ENCODE measurements at regions not wholly inside any gene's neighbourhood (a gene's known extent, or its start where the extent isn't known, plus 50 kb on each side); places are given as distances from the start of the nearest gene placed in this dataset.
A peak's percentile ranks its signal among the peaks of the same experiment; 100 is the strongest.
"Not testable (repeated sequence)": the region's sequence is repeated elsewhere in the genome, so short reads cannot be mapped to it uniquely, and the experiment has no call there.

DNA sequence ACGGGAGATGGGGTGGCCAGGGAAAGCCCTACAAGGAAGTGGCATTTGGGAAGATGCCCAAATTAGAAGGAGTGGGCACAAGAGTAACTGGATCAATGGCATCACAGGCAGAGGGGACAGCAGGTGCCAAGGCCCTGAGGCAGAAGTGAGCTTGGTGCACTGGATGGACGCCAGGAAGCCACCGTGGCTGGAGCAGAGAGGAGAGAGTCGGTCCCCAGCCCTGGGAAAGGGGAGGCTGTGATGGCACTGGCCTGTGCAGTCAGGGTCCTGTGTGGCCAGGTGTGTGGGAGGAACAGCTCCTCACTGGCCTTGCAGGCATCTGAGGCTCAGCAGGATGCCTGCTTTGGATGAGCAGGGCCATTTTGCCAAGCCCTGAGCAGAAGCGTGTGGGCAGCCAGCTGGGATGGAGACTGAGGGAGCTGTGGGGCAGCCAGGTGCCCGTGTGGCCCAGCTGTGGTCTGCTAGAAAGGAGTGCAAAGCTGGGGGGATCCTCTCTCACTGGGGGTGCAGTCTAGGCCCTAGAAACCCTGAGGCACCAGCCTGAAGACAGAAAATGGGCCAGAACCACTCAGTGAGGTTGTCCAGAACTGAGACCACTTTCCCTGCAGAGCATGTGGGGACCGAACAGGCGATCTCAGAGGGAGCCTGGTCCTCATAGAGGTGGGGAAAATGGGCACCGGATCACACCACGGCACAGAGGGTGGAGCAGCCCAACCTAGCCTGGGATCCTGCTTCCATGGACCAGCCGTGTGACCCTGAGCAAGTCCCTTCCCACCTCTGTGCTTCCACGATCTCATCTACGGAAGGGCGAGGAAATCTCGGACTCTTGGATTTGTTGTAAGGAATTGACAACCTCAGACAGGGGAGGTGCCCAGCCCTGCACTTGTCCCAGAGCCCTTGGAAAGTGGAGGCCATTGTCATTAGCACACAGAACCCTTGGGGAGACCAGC, 78.6 kb upstream of the RTL6 start:
- Mint-ChIP-seq H3K4me1 (peaks cover 0 to 2% of the 10 kb centered on the region in 2 donors), H3K27ac (no peak overlapping the region), H3K4me3 (no peak overlapping the region), H3K27me3 (peaks cover 30 to 44% of the 10 kb centered on the region in 2 donors), H3K36me3 (no peaks in the 10 kb centered on the region), H3K9me3 (no peaks in the 10 kb centered on the region)
- DNase-seq (no peak), ATAC-seq (replicated peaks) (peak in 1 of 2 donors; percentile 18)

DNA sequence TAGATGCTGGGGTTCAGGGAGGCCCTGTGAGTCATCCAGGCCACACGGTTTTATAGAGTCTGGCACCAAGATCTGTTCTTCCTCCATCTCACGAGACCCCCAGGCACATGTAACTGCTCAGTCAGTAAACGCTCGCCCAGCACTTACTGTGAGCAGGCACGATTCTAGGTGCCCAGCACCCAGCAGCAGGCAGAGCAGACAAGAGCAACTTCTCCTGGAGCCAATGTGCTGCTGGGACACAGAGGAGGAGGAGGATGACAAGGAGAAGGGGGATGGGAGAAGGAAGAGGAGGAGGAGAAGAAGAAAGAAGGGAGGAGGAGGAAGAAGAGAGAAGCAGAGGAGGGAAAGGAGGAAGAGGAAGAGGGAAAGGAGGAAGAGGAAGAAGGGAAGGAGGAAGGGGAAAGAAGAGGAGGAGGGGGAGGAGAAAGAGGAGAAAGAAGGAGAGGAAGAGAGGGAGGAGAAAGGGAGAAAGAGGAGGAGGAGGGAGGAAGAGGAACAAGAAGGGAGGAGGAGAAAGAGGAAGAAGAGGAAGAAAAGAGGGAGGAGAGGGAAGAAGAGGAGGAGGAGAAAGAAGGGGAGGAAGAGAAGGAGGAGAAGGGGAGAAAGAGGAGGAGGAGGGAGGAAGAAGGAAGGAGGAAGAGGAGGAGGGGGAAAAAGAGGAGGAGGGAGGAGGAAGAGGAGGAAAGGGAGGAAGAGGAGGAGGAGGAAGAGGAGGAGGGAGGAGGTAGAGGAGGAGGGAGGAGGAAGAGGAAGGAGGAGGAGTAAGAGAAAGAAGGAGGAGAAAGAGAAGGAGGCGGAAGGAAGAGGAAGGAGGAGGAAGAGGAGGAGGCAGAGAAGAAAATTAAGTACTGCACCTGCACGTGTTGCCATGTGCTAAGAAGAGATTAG, 77.6 kb upstream of the RTL6 start:
- peaks cover 0 to 2% of the 10 kb centered on the region in 2 donors for H3K4me1 Mint-ChIP-seq
- ATAC-seq (replicated peaks) (no peak), DNase-seq (no peak)
- H3K36me3 Mint-ChIP-seq = no peaks in the 10 kb centered on the region
- no peak overlapping the region for H3K27ac Mint-ChIP-seq
- no peaks in the 10 kb centered on the region for H3K9me3 Mint-ChIP-seq
- H3K4me3 Mint-ChIP-seq = no peak overlapping the region
- peaks cover 32 to 53% of the 10 kb centered on the region in 2 donors for H3K27me3 Mint-ChIP-seq

DNA sequence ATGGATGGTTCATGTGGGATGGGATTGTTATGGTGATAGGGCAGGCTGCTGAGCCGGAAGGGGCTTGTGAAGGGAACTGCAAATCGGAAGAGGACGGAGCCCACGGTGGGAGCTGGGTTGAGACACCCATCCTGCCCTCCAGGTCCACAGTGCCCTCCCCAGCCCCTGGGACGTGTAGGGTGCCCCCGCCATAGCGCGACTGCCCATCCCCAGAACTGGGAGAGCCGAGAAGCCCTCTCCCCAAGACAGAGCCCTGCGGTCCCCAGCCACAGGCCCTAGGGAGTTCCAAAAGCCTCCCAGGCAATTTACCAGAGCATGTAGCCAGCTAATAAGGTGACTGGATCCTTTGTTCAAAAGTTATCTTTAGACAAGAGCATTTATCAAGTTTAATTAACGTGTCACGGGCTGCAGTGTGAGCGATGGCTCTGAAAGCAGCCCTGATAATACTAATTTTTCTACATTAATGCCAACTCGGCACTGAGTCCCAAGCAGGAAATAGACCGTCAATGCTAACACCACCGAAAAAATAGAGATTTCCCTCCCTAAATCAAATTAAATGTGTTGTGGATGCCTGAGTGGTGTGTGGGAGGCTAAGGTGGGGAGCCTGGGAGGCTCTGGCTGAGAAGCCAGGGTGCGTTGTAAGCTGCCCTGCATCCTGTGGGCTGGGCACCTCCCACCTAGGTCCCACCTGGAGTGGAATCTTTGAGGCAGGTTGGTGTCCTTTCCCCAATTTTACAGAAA, 76.8 kb upstream of the RTL6 start:
- Mint-ChIP-seq H3K27me3 (peaks cover 40 to 62% of the 10 kb centered on the region in 2 donors), H3K36me3 (no peaks in the 10 kb centered on the region), H3K9me3 (no peaks in the 10 kb centered on the region), H3K4me1 (peaks cover 0 to 2% of the 10 kb centered on the region in 2 donors), H3K27ac (no peak overlapping the region), H3K4me3 (no peak overlapping the region)
- DNase-seq = no peak
- ATAC-seq (replicated peaks) = no peak

DNA sequence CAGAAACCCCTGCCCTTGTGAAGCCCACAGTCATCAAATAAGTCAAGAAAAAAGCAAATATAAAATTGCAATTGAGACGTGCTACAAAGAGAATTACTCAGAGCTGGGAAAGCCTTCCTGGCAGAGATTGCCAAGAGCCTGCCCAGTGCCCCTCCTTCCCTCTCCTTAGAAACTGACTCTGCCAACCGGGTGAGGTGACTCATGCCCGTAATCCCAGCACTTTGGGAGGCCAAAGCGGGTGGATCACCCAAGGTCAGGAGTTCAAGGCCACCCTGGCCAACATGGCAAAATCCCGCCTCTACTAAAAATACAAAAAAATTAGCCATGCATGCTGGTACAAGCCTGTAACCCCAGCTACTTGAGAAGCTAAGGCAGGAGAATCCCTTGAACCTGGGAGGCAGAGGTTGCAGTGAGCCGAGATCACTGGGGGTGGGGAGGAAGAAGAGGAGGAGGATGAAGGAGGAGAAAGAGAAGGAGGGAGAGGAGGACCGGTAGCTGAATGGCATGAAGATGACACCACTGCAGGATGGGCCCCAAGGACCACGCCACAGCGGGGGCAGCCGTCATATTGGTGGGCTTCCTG, 76.1 kb upstream of the RTL6 start:
- no peak for ATAC-seq (replicated peaks)
- DNase-seq = no peak
- H3K4me1 Mint-ChIP-seq = peaks cover 0 to 2% of the 10 kb centered on the region in 2 donors
- H3K9me3 Mint-ChIP-seq = no peaks in the 10 kb centered on the region
- peaks cover 42 to 61% of the 10 kb centered on the region in 2 donors for H3K27me3 Mint-ChIP-seq
- H3K27ac Mint-ChIP-seq = no peak overlapping the region
- no peak overlapping the region for H3K4me3 Mint-ChIP-seq
- H3K36me3 Mint-ChIP-seq = no peaks in the 10 kb centered on the region

DNA sequence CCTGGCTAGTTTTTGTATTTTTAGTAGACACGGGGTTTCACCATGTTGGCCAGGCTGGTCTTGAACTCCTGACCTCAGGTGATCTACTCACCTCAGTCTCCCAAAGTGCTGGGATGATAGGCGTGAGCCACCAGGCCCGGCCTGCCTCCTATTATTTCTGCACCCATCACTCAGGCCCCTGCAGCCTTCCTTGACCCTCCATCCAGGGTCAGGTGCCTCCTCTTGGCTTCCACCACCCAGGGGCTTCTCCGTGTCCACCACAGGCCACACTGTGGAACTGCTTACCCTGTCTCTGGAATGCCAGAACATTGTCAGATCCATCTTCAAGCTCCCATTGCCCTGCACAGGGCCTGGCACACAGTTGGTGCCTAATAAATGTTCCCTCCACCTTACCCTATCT, 75.4 kb upstream of the RTL6 start:
- peaks cover 0 to 2% of the 10 kb centered on the region in 2 donors for H3K4me1 Mint-ChIP-seq
- peaks cover 38 to 55% of the 10 kb centered on the region in 2 donors for H3K27me3 Mint-ChIP-seq
- DNase-seq (no peak), ATAC-seq (replicated peaks) (no peak)
- H3K27ac Mint-ChIP-seq = no peak overlapping the region
- no peaks in the 10 kb centered on the region for H3K36me3 Mint-ChIP-seq
- no peaks in the 10 kb centered on the region for H3K9me3 Mint-ChIP-seq
- no peak overlapping the region for H3K4me3 Mint-ChIP-seq

DNA sequence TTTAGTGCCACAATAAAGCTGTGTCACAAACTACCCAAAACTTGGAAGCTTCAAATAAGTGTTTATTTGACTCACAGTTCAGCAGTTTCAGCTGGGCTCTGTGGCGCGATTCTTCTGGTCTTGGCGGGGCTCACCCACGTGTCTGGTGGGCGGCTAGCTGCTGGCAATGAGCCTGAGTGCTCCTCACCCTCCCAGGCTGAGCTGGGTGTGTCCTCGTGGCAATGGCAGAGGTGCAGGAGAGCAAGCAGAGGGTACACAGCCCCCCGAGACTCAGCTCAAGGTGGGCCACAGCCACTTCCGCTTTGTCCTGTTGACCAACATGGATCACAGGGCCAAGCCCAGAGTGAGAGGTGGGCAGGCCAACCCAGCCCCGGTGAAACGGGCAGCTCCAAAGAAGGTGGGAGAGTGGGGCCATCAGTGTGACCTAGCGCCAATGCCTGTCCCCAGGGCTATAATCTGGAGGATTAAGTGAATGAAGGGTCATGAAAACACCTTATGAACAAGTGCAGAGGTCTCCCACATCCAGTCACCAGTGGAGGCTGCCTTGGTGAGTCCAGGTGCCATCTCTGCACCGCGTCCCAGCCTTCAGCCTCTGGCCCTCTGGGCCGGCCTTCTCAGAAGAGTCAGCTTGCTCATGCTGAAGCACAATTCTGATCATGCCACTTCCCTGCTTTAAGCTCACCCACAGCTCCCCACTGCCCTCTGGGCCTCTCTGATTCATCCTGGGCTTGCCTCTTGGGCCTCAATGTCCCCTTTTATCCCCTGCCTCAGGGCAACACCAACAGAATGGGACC, 74.6 kb upstream of the RTL6 start:
- Mint-ChIP-seq H3K9me3 (no peaks in the 10 kb centered on the region), H3K4me3 (no peak overlapping the region), H3K27me3 (peaks cover 43 to 58% of the 10 kb centered on the region in 2 donors), H3K36me3 (no peaks in the 10 kb centered on the region), H3K27ac (no peak overlapping the region), H3K4me1 (peaks cover 0 to 2% of the 10 kb centered on the region in 2 donors)
- ATAC-seq (replicated peaks) = no peak
- DNase-seq = no peak

DNA sequence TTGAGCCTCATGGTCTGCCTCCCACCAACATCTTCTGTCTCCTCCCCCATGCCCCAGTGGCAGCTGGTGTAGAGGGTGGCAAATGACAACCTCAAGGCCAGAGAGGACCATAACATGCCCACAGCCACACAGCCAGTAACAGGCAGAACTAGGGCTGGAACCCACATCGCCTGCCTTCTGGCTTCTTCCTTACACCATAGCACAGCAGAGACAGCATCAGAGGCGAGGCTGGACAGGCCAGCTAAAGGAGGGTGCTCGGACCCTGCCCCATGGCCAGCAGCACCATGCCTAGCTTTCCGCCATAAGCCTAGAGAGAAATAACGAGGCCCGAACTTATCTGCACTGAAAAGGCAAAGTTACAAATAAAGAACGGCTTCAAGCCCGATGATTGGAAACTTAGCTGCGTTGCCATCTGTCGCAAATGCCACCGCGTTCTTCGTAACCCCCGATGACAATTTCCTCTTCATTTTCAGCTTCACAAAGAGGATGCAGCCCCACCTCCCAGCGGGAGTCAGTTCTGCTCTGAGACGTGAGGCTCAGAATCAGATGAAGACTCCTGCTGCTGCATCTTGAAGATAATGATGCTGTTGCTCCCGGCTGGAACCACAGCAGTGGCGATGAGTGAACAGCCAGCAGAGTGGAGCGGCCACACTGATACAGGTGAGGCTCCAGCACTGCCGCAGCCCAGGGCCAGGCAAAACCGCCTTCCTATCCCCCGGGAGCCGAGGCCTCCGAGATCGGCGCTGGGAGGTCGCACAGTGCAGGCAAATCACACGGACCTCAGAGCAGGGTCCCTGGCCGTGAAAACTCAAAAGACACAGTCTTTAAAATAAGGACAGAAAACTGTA, 73.8 kb upstream of the RTL6 start:
- DNase-seq (no peak), ATAC-seq (replicated peaks) (no peak)
- H3K9me3 Mint-ChIP-seq = no peaks in the 10 kb centered on the region
- peaks cover 47 to 52% of the 10 kb centered on the region in 2 donors for H3K27me3 Mint-ChIP-seq
- H3K4me1 Mint-ChIP-seq = peaks cover 0 to 2% of the 10 kb centered on the region in 2 donors
- no peak overlapping the region for H3K27ac Mint-ChIP-seq
- no peaks in the 10 kb centered on the region for H3K36me3 Mint-ChIP-seq
- H3K4me3 Mint-ChIP-seq = no peak overlapping the region

DNA sequence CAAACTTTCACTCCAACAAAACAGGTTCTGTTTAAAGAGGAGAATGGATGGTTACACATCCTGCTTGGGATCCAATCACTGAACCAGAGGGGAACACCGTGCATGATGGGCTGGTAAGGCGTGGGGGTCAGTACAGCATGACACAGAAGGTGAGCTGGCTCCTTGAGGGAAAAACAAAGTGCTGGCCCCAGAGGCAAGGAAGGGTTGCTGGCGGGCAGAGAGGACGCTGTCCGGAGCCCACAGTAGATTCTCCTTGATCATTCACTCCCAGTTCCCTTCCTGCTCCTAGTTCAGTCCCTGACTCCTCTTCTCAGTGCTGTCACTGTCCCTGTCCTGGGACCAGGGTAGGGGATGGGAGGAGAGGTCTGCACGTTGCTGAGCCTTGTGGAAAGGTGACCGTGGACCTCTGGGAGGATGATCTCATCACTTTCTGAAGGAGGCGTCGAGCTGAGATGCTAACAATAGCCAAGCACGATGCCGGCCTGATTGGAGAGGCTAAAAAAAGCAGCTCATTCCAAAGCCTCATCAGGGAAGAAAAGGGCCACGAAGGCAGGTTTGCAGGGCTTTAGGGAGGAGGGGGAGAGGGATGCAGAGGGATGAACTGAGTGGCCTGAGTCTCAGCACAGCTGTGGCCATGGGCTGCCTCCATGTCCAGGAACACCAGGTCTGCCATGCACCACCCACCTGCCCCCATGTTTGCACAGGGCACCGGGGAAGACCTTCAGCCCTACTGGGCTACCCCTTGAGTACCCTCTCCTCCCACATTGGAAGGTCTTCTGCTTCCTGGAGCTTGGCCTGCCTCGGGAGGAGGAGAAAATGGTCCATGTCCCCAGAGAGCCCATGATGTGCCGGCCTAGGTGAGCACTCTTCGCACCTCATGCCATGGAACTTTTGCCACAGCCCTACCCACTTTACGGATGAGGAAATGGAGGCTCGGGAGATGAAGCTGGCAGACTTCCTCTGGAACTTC, 72.7 kb upstream of the RTL6 start:
- Mint-ChIP-seq H3K27me3 (peaks cover 41 to 43% of the 10 kb centered on the region in 2 donors), H3K4me3 (no peak overlapping the region), H3K9me3 (no peaks in the 10 kb centered on the region), H3K27ac (no peak overlapping the region), H3K36me3 (no peaks in the 10 kb centered on the region), H3K4me1 (no peaks in the 10 kb centered on the region)
- no peak for ATAC-seq (replicated peaks)
- DNase-seq = no peak

DNA sequence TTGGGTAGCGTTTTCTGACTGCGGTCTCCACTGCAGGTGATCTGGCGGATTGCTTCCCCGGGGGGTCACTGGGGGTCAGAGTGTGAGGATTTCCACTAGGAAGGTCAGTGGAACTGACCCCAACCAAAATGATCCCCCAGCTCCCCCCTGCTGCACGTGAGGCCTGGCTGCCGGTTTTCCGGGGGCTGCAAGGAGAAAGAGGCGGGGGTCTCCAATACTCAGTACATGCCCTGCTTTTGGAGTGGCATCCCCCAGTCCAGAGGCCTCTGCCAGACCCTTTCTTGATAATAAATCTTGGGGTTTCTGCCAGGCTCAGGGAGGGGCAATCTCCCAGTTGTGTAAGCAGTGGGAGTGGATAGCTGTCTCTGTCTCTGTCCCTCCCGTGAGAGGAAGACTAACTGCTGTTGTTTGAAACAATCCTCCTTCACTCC, 71.5 kb upstream of the RTL6 start:
- H3K27ac Mint-ChIP-seq = no peak overlapping the region
- peaks cover 32 to 34% of the 10 kb centered on the region in 2 donors for H3K27me3 Mint-ChIP-seq
- DNase-seq = no peak
- no peak for ATAC-seq (replicated peaks)
- no peaks in the 10 kb centered on the region for H3K4me1 Mint-ChIP-seq
- peaks cover under 1 to 2% of the 10 kb centered on the region in 2 donors for H3K9me3 Mint-ChIP-seq
- H3K36me3 Mint-ChIP-seq = peaks cover 0 to under 1% of the 10 kb centered on the region in 2 donors
- H3K4me3 Mint-ChIP-seq = no peak overlapping the region

DNA sequence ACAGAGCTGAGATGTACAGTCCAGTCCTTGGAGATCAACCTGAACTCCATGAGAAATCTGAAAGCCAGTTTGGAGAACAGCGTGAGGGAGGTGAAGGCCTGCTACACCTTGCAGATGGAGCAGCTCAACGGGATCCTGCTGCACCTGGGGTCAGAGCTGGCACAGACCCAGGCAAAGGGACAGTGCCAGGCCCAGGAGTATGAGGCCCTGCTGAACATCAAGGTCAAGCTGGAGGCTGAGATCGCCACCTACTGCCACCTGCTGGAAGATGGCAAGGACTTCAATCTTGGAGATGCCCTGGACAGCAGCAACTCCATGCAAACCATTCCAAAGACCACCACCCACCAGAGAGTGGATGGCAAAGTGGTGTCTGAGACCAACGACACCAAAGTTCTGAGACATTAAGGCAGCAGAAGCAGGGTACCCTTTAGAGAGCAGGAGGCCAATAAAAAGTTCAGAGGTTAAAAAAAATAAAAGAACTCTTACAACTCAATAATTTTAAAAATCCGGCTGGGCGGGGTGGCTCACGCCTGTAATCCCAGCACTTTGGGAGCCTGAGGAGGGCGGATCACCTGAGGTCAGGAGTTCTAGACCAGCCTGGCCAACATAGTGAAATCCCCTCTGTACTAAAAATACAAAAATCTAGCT, 69.9 kb upstream of the RTL6 start:
- Mint-ChIP-seq H3K27me3 (peaks cover 31 to 33% of the 10 kb centered on the region in 2 donors), H3K4me1 (no peaks in the 10 kb centered on the region), H3K27ac (no peak overlapping the region), H3K9me3 (peaks cover 5 to 7% of the 10 kb centered on the region in 2 donors), H3K36me3 (peaks cover 0 to 4% of the 10 kb centered on the region in 2 donors), H3K4me3 (no peak overlapping the region)
- ATAC-seq (replicated peaks) (no peak), DNase-seq (peak; percentile 19)

DNA sequence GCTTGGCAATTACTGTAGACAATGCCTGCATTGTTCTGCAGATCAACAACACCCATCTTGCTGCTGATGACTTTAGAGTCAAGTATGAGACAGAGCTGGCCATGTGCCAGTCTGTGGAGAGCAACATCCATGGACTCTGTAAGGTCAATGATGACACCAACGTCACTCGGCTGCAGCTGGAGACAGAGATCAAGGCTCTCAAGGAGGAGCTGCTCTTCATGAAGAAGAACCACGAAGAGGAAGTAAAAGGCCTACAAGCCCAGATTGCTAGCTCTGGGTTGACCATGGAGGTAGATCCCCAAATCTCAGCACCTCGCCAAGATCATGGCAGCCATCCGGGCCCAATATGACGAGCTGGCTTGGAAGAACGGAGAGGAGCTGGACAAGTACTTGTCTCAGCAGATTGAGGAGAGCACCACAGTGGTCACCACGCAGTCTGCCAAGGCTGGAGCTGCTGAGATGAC, 69.4 kb upstream of the RTL6 start:
- H3K36me3 Mint-ChIP-seq; H3K9me3 Mint-ChIP-seq; H3K4me3 Mint-ChIP-seq; H3K27ac Mint-ChIP-seq; DNase-seq; ATAC-seq (replicated peaks); H3K4me1 Mint-ChIP-seq: not testable (repeated sequence)
- peaks cover 31 to 33% of the 10 kb centered on the region in 2 donors for H3K27me3 Mint-ChIP-seq
